GM10266 (cell line): ENCODE measurements at regions not wholly inside any gene's neighbourhood (a gene's known extent, or its start where the extent isn't known, plus 50 kb on each side); places are given as distances from the start of the nearest gene placed in this dataset.

Experiments used
- DNase-seq: peaks from one replicate; pipeline ENCODE4 v3.0.0; 2012; ENCODE audit errors: extremely low spot score
- CTCF ChIP-seq: IDR thresholded peaks from 2 replicates; pipeline ENCODE4 v1.5.1; 2012; ENCODE audit warnings: mild to moderate bottlenecking, low read depth; ENCODE audit not compliant: control insufficient read depth, insufficient read depth; ENCODE audit errors: missing control alignments

DNA sequence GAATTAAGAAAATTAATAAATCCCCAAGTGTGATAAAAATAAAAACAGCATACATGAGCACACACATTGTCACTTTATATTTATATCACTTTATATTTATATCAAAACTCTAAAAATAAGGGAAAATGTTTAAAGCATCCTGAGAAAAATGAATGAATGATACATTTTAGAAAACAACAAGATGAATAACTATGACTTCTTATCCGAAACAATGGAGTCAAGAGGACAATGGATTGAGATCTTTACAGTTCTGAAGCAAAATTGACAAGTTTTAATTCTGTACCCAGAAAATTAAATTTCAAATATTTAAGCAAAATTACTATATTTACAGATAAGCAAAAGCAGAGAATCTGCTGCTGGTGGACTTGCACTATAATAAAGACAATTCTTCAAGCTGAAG, 512.6 kb downstream of the MRPL39 start:
- TF ChIP-seq CTCF = no peak
- DNase-seq = no peak

GRCh38 chr21:25092441-25093011, 514.8 kb downstream of the MRPL39 start:
- TF ChIP-seq CTCF = no peak

GRCh38 chr21:25081096-25081495, 526.2 kb downstream of the MRPL39 start:
- TF ChIP-seq CTCF = no peak
- no peak for DNase-seq

More at GRCh38 chr21:25092441-25093011, 514.8 kb downstream of the MRPL39 start:
- DNase-seq = no peak

GRCh38 chr21:25080661-25081060, 526.6 kb downstream of the MRPL39 start:
- no peak for TF ChIP-seq CTCF
- DNase-seq = no peak

GRCh38 chr21:25080141-25080540, 527.1 kb downstream of the MRPL39 start:
- no peak for DNase-seq
- TF ChIP-seq CTCF = no peak

DNA sequence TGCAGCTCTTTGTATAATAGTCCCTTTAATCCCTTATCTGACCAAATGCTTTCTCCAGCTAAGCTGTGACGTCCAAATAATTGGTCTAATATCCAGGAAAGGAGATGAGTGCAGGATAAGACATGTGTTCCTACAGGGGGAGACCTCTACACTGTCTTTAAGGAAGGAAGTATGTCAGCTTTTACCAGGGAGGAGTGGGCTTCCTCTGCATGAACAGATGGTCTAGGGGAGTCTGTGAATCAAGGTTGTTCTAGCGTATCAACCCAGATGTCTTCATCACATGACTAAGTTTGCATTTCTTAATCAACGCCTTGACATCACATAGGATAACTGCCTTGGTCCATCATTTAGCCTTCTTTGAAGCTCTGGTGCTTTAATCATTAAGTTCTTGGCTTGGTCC, 528.2 kb downstream of the MRPL39 start:
- DNase-seq = no peak
- TF ChIP-seq CTCF = no peak

DNA sequence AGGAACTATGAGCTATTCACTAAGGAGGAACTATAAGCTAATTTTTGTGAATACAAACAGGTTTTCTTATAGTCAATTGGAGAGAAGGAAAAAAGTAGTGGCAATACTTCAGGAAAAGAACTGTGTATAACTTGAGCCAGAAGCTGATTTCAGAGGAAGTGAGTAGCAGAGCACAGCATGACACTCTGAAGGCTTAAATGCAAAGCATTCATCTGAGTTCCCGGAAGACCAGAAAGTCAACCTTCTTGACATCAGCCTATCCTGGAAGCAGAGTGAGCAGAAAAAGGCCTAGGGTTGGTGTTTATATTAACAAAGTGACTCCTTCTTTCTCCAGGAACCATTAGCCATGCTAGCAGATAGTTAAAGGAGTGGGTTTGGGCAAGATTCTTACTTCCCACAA, 545.2 kb downstream of the MRPL39 start:
- TF ChIP-seq CTCF = no peak
- no peak for DNase-seq
